Astrocyte (in vitro differentiated cells and primary cell): ENCODE measurements at regions not wholly inside any gene's neighbourhood (a gene's known extent, or its start where the extent isn't known, plus 50 kb on each side); places are given as distances from the start of the nearest gene placed in this dataset.

ENCODE experiments used
- EZH2 ChIP-seq: IDR thresholded peaks from 2 replicates; pipeline ENCODE4 v1.6.1; 2012; ENCODE audit warnings: mild to moderate bottlenecking, low read length, inconsistent platforms; ENCODE audit not compliant: insufficient read depth
- TF ChIP-seq, protein P1 (sequence below): IDR thresholded peaks from 2 replicates; pipeline ENCODE4 v1.5.1; 2011; ENCODE audit warnings: low read depth, mild to moderate bottlenecking, inconsistent platforms, low read length, moderate library complexity; ENCODE audit not compliant: insufficient read depth

- TF ChIP-seq, protein P1, sequence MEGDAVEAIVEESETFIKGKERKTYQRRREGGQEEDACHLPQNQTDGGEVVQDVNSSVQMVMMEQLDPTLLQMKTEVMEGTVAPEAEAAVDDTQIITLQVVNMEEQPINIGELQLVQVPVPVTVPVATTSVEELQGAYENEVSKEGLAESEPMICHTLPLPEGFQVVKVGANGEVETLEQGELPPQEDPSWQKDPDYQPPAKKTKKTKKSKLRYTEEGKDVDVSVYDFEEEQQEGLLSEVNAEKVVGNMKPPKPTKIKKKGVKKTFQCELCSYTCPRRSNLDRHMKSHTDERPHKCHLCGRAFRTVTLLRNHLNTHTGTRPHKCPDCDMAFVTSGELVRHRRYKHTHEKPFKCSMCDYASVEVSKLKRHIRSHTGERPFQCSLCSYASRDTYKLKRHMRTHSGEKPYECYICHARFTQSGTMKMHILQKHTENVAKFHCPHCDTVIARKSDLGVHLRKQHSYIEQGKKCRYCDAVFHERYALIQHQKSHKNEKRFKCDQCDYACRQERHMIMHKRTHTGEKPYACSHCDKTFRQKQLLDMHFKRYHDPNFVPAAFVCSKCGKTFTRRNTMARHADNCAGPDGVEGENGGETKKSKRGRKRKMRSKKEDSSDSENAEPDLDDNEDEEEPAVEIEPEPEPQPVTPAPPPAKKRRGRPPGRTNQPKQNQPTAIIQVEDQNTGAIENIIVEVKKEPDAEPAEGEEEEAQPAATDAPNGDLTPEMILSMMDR = no peak
- TF ChIP-seq EZH2 = no peak
Measured at GRCh38 chr14:22285991-22286390, 303.0 kb downstream of the DAD1 start.
